Activated CD4-positive, alpha-beta T cell treated with anti-CD3 and anti-CD28 coated beads, Interleukin-2, Interleukin-4, amounts not matched to agents 100 ng/mL and 50 ng/mL, durations not matched to agents 16 hours and 8 hours (primary cell): ENCODE measurements at regions not wholly inside any gene's neighbourhood (a gene's known extent, or its start where the extent isn't known, plus 50 kb on each side); places are given as distances from the start of the nearest gene placed in this dataset.
A peak's percentile ranks its signal among the peaks of the same experiment; 100 is the strongest.
"Not testable (repeated sequence)": the region's sequence is repeated elsewhere in the genome, so short reads cannot be mapped to it uniquely, and the experiment has no call there.

Experiments used
- DNase-seq: peaks from one replicate; pipeline ENCODE4 v3.0.0-alpha.2; 2020; ENCODE audit warnings: low spot score

DNA sequence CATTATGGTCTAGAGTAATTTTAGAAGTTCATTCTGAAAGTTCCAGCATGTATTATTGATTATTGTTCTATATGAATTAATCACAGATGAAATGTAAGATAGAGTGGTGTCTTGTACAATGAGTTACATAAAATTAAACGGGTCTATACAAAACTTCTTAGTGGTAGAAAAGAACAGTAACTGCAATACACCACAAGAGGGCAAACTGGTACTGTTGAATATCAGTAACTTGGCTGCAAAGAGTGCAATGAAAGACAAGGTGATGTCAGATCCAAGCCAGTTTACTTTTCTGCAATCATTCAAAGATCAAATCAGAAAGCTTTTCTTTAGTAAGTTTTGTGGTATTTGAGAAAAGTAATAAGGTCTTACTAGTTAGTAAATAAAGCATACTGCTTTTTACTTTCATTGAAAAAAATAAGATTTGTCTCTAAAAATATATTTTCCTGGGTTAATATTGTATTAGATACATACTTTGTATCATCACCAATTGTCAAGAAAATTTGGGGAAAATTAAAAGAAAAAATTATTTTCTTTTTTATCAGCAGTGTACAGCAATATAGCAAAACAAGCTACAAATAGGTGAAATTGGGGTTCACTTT is 66.4 kb upstream of the BTG3 start:
- peak; percentile 74 for DNase-seq

DNA sequence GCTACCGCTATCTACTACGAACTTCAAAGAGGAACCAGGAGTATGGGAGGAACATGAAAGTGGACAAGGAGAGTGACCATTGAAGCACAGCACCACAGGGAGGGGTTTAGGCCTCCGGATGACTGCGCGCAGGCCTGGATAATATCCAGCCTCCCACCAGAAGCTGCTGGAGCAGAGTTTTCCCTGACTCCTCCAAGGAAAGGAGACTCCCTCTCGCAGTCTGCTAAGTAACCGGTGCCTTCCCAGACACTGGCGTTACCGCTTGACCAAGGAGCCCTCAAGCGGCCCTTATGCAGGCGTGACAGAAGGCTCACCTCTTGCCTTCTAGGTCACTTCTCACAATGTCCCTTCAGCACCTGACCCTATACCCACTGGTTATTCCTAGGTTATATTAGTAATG is 64.2 kb upstream of the BTG3 start:
- DNase-seq, result not testable (repeated sequence)

- no peak for DNase-seq
These were observed 61.4 kb upstream of the BTG3 start for GRCh38 chr21:17674106-17674505.

DNA sequence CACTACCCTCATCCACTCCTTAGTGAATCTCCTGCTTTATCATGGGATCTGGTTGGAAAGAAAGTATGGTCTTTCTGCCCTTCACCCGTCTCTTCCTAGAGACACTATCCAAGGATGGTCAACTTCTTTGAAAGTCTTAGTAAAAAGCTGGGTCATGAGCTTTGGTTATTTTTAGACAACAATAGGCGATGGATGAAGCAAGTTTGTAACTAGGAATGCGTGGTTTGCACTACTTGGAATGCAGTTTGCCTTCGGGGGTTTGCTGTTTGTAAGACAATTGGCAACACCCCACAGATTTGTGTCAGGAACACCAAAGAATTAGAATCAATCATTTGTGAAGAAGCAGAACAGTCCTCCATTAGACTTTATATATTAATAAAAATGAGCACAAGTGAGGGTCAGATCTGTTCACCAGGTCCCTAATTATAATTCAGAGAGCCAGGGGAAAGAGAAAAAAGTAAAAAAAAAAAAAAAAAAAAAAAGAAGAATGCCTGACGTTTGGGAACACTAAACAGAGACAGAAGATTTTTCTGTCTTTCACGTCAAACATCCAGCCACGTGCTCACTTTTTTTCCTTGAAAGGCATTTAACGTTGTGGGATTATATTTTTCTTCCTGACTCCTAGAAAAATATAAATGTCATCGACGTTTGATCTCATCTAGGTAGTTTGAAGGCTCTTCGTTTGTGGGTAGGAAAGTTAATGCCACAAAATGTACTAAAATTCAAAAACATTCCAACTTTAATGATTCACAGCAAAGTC is 60.7 kb upstream of the BTG3 start:
- no peak for DNase-seq

- no peak for DNase-seq
These were observed 59.0 kb upstream of the BTG3 start for GRCh38 chr21:17671733-17672132.

DNA sequence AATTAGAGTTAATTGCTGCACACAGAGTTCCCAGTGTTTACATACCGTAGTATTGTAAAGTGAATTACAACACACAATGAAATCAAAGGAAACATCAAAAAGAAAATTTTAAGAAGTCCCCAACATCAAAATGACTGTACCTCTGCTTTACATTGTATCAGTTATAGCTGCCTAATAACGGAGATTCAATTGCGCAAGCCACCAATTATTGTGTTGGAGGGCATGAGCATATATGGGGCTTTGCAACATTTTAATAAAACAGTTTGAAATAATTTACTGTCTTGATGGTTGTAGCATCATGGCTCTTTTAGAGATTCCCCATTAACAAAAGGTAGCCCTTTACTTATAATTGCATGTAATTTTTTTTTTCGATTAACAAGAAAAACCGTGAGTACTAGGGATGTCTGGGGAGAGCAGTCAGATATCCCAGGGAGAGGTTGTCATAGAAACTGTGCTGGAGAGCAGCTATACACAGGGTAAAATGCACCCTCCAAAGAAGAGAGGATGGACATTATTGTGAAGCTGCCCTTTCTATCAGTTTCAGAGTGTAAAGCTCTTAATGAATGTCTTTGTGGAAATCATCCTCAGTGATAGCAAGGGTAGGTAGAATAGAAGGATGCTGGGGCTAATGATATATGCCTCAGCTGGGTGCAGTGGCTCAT is 55.9 kb upstream of the BTG3 start:
- no peak for DNase-seq

DNA sequence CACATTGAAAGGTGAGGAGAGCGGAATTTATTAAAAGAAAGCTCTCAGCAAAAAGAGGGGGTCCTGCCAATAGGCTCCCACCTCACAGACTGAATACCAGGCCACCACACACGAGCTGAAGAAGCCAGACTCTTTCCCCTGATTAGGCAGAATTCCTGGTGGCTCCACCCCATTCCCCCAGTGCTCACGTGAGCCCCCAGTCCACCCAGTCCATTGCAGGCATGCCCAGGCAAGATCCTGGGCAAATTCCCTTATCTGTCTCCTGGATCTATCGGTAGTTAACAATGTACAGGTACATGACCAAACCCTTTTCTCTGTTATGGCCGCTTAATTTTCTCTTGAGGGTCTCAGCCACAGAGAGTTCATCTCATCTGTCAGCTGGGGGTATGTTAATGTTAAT is 54.6 kb upstream of the BTG3 start:
- DNase-seq, result no peak
